ENCODE measurements at regions not wholly inside any gene's neighbourhood (a gene's known extent, or its start where the extent isn't known, plus 50 kb on each side); places are given as distances from the start of the nearest gene placed in this dataset.
"Not testable (repeated sequence)": the region's sequence is repeated elsewhere in the genome, so short reads cannot be mapped to it uniquely, and the experiment has no call there.

DNA sequence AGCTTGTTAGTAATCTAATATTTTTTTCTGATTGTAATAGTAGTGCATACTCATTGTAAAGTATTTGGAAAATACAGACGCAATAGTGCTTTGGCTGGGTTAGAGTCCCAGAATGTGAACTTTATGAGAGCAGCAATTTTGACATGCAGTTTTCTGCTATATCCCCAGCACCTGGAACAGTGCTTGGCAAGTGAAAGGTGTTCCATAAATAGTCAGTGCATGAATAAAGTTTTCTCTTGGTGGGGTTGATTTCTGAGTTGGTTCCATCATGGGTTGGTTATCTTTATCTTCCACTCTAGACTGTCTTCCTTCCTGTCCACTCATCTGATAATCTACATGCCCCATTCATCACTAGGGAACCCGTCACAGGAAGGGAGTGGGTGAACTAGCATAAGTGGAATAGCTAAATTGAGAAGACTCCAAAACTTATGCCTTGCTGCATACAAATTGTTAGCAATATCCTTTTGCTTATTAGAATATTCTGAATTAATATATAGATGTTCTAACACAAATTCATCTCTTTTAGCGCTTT lies 69.3 kb upstream of the MINPP1 start:
- TF ChIP-seq, protein P1, sequence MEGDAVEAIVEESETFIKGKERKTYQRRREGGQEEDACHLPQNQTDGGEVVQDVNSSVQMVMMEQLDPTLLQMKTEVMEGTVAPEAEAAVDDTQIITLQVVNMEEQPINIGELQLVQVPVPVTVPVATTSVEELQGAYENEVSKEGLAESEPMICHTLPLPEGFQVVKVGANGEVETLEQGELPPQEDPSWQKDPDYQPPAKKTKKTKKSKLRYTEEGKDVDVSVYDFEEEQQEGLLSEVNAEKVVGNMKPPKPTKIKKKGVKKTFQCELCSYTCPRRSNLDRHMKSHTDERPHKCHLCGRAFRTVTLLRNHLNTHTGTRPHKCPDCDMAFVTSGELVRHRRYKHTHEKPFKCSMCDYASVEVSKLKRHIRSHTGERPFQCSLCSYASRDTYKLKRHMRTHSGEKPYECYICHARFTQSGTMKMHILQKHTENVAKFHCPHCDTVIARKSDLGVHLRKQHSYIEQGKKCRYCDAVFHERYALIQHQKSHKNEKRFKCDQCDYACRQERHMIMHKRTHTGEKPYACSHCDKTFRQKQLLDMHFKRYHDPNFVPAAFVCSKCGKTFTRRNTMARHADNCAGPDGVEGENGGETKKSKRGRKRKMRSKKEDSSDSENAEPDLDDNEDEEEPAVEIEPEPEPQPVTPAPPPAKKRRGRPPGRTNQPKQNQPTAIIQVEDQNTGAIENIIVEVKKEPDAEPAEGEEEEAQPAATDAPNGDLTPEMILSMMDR (IDR thresholded peaks at IDR 0.05) = not testable (repeated sequence)
- not testable (repeated sequence) for TF ChIP-seq POLR2AphosphoS5 (IDR thresholded peaks at IDR 0.05; ENCODE audit: low read depth, low read length); EP300 (IDR thresholded peaks at IDR 0.05; ENCODE audit: borderline replicate concordance in 1 of 2, low read depth in 1 of 2, low read length in 1 of 2); RCOR1 (IDR thresholded peaks at IDR 0.05; ENCODE audit: low read length); TEAD4 (IDR thresholded peaks at IDR 0.05; ENCODE audit: borderline replicate concordance, insufficient read depth); SMC3 (IDR thresholded peaks at IDR 0.05; ENCODE audit: low read depth, low read length); JUND (IDR thresholded peaks at IDR 0.05); RAD21 (IDR thresholded peaks at IDR 0.05; ENCODE audit: low read length); ELF1 (IDR thresholded peaks at IDR 0.05); EZH2phosphoT487 (IDR thresholded peaks at IDR 0.05; ENCODE audit: borderline replicate concordance, low read depth)
- TF ChIP-seq, protein P2, sequence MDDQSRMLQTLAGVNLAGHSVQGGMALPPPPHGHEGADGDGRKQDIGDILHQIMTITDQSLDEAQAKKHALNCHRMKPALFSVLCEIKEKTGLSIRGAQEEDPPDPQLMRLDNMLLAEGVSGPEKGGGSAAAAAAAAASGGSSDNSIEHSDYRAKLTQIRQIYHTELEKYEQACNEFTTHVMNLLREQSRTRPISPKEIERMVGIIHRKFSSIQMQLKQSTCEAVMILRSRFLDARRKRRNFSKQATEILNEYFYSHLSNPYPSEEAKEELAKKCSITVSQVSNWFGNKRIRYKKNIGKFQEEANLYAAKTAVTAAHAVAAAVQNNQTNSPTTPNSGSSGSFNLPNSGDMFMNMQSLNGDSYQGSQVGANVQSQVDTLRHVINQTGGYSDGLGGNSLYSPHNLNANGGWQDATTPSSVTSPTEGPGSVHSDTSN (IDR thresholded peaks at IDR 0.05) = not testable (repeated sequence)
- TF ChIP-seq, protein P3, sequence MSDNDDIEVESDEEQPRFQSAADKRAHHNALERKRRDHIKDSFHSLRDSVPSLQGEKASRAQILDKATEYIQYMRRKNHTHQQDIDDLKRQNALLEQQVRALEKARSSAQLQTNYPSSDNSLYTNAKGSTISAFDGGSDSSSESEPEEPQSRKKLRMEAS (IDR thresholded peaks at IDR 0.05; ENCODE audit: low read depth) = not testable (repeated sequence)

All from SK-N-SH (cell line).